Effector CD8-positive, alpha-beta T cell (primary cell): ENCODE measurements at regions not wholly inside any gene's neighbourhood (a gene's known extent, or its start where the extent isn't known, plus 50 kb on each side); places are given as distances from the start of the nearest gene placed in this dataset.
"Not testable (repeated sequence)": the region's sequence is repeated elsewhere in the genome, so short reads cannot be mapped to it uniquely, and the experiment has no call there.

Source experiments
- DNase-seq: peaks from one replicate; lab custom pipeline; 2025; lab: John Stamatoyannopoulos, UW

- DNase-seq = no peak
Measured at GRCh38 chr6:134674562-134674961, 275.3 kb downstream of the ALDH8A1 start.

GRCh38 chr6:134669485-134669884 lies 280.4 kb downstream of the ALDH8A1 start:
- no peak for DNase-seq

DNA sequence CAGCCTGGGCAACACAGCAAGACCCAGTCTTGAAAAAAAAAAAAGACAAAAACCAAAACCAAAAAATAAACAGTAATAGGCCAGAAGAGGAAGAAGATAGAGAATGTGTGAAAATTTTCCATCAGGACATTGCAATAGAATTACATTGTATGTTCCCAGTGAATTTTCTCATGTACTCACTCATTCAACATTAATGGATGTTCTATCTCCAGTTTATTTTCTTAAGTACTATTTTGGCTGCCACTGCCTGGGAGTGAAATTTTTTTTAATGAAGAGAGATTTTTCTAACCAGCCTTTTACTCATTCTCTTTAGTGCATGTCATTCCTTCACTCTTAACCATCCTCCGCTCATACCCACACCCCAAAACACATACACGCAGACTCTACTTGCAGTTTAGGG lies 282.8 kb downstream of the ALDH8A1 start:
- no peak for DNase-seq

GRCh38 chr6:134666125-134666524 lies 283.8 kb downstream of the ALDH8A1 start:
- no peak for DNase-seq

DNA sequence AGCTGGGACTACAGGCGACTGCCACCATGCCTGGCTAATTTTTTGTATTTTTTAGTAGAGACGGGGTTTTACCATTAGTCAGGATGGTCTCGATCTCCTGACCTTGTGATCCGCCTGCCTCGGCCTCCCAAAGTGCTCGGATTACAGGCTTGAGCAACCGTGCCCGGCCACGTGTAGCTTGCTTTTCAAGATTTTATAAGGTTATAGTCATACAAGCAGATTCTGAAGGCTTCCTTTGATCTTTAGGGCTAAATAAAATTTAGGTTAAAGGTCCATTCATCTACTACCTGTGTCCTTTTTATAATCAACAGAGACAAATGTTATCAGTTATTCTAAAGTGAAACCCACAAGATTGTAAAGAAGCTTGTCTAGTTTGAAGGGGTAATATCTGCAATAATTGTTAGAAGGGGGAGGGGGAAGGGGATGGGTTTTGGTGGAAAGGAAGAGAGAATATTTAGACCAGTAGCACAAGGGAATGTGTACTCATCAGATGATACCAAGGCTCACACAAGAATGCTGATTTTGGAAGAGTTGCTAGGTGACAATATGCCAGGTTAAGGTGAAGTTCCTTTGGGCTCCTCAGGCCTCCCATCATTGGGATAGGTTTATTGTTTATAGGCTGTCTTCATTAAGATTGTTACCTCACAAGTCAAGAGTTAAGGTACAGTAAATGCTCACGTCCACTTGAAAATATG lies 284.7 kb downstream of the ALDH8A1 start:
- DNase-seq = no peak

GRCh38 chr6:134663800-134664535 lies 285.9 kb downstream of the ALDH8A1 start:
- no peak for DNase-seq

- no peak for DNase-seq
Measured at GRCh38 chr6:134663356-134663755, 286.5 kb downstream of the ALDH8A1 start.

- no peak for DNase-seq
Measured at GRCh38 chr6:134662077-134662700, 287.7 kb downstream of the ALDH8A1 start.

GRCh38 chr6:134659885-134660284 lies 290.0 kb downstream of the ALDH8A1 start:
- not testable (repeated sequence) for DNase-seq

GRCh38 chr6:134658596-134658995 lies 291.3 kb downstream of the ALDH8A1 start:
- no peak for DNase-seq

DNA sequence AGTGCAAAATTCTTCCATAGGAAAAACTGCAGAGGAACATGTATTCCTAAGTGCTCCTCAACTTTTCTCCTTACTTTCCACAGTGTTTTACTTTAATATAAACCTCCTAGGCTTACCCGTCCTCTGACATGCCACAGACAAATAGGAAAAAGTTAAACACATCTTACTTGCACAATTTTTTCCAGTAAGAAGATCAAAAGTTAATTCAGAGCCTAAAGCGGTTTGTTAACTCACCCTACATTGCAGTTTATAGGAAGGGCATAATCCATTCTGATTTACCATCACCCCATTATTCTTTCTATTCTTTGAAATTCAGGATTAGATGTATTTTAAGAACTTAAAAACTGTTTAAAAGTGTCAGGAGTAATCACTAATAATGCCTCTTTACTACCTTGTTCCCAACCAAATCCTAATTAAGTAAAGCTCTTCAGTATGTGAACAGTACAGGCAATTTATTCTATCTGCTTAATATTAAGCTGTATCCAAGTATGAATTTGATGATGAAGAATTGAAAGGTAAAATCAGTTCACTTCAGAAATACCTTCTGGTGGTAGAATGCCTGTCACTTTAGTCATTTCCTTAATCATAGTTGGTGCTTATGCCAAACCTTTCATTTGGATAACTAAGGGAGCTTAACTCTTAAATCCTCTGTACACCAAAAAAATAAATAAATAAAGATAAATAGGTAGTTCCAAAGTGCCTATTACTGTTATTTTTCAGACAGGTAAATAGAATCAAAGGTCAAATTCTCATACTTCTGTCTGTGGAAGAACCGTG lies 292.0 kb downstream of the ALDH8A1 start:
- no peak for DNase-seq

DNA sequence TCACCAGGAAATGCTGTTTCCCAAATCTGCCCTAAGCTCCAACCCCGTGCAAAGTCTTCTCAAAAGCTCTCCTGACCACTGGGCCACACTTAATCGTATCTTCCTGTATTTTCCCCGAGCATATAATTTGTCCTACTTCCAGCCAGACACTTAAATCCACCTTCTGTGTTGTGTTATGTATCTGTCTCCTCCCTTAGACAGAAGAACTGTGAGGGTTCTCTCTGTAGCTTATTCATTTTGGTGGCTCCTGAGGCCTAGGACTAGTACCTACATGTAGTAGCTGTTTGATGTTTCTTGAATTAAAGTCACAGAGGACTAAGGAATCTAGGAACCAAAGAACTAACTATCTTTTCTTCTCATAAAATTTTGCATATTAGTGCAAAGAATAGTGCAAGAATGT lies 292.6 kb downstream of the ALDH8A1 start:
- no peak for DNase-seq

DNA sequence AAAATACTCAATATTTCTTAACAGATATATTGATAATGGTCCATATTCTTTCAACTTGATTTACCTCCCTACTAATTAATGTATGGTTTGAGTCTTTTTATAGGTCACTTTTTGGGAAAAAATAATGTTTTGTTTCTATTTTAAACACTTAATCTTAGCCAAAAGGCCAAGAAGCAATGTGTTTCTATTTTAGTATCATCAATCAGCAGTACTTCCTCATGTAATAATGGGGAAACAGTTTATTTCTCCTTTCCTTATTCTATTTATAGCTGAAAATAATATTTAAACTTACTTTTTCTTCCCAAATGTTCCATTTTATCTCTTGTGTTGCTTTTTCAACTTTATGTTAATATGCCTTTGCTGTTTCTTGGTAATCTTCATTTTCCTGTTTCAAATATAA lies 295.1 kb downstream of the ALDH8A1 start:
- no peak for DNase-seq

DNA sequence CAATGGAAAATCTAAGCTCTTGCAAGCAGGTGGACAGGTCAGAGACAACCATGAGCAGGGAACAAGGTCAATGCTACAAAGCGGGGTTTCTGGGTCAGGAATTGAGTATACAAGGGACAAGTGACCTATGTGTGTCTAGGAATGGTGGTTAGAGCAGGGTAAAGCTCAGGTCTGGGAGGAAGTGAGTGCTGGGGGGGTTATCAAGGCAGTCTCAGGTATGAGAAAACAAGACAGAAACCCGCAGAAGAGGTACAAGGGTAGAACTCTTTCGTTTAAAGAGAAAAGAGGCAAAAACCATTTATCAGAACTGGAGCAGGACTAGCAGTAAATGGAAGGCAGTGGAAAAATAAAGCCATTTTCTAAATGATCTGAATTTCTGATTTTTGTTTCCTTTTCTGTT lies 298.4 kb downstream of the ALDH8A1 start:
- no peak for DNase-seq

GRCh38 chr6:134647861-134648260 lies 302.0 kb downstream of the ALDH8A1 start:
- no peak for DNase-seq

DNA sequence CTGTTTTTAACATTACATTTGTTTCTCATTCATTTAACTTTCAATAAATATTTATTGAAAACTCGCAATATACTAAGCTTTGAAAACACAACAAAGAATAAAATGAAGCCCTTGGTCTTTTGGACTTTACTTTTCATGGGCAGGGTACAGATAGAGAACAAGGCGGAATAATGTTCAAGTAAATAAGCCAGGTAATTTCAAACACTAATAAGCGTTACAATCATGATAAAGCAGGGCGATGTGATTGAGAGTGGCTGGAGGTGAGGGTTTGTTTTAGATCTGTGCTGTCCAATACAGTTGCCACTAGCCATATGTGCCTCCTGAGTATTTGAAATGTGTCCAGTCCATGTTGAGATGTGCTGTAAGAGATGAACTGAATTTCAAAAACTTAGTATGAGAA lies 307.1 kb downstream of the ALDH8A1 start:
- DNase-seq = no peak

DNA sequence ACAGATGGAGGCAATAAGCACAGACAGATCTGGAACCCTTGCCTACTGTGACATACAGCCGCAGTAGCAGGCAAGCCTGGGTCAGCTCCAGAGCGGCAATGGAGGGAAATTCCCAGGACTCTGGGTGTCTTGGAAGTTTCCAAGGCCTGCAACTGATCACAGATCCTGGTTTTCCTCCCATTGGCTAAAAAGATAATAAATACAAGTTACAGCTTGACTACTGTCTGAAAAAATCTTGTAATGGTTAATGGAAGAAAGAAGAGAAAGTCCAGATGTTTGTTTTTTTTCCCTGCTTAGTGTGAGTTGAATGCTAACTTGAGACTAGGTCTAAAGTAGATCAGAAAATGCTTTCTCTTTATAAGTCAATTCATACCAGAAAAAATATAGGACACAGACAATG lies 307.6 kb downstream of the ALDH8A1 start:
- DNase-seq = no peak

DNA sequence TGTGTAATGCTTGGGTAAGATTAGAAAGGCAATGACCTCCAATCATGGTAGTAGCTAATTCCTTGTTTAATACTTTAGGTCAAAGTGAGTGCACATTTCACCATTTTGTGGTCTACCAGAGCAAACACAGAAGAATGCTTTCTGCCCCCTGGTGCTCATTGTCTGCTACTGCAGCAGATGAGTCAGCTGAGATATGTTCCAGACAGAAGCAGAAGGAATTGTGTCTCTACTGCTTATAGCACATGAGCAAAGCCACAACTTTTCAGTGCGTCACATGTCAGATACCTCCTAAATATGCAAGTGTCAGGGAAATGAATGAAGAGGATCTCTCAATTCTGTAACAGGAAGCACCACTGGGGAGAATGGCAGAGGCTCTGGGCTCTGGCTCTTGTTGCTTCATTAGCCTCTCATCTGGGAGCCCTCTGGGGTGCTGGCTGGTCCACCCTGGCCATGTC lies 308.9 kb downstream of the ALDH8A1 start:
- peak; percentile 58 for DNase-seq

- no peak for DNase-seq
Measured at GRCh38 chr6:134640229-134640628, 309.7 kb downstream of the ALDH8A1 start.

- DNase-seq = no peak
Measured at GRCh38 chr6:134637847-134638437, 312.0 kb downstream of the ALDH8A1 start.

DNA sequence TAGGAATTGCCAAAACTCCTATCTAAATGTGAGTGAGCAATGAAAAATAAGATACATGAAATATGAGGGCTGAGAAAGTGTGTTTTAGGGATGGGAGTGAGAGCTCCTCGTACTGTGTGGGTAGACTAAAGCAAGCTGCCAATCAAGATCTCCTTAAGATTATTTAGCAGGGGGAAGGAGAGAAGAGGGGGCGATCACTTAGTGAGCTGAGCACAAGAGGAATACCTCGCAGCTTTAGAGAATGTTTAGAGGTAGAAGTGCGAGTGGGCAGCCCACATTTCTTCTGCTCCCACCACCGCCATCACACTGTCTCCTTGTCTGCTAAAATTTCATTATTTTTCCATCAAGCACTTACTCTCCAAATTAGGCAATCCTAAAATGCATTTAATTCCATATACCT lies 312.6 kb downstream of the ALDH8A1 start:
- DNase-seq = no peak
